Testis (tissue), 2 donors: ENCODE measurements at regions not wholly inside any gene's neighbourhood (a gene's known extent, or its start where the extent isn't known, plus 50 kb on each side); places are given as distances from the start of the nearest gene placed in this dataset.

ENCODE experiments used
- POLR2A ChIP-seq: fragments of 450-650 bp; IDR thresholded peaks from one replicate; pipeline ENCODE4 v1.6.1; 2017; ENCODE audit warnings: antibody characterized with exemption, mild to moderate bottlenecking, moderate library complexity
- TF ChIP-seq, protein P1 (sequence below), 3 experiments: fragments of 450-650 bp in 2 of 3; fragments of 200-600 bp in 1 of 3; sonication (generic) in 1 of 3; IDR thresholded peaks; one replicate each; pipeline ENCODE4 v1.5.1; 2016 to 2019; ENCODE audit warnings: antibody characterized with exemption in 3 of 3, mild to moderate bottlenecking in 2 of 3, moderate library complexity in 1 of 3

DNA sequence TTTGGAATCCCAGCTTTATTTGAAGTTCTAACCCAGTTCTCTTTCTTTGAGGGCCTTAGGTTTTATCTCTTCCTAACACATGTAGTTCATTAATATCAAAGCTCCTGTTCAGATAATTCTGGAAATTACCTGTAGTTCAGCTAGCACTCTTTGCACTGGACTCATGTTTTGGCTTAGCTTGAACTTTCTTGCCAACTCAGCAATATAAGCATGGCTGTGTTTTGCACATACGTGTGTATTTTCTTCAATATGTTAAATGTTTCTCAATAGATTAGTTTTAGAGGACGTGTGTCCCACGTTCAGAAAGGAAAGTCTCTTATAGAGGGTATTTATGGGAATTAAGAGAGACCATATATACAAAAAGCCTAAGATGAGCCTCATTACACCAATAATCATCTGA is 271.8 kb upstream of the USP25 start:
- TF ChIP-seq, protein P1, sequence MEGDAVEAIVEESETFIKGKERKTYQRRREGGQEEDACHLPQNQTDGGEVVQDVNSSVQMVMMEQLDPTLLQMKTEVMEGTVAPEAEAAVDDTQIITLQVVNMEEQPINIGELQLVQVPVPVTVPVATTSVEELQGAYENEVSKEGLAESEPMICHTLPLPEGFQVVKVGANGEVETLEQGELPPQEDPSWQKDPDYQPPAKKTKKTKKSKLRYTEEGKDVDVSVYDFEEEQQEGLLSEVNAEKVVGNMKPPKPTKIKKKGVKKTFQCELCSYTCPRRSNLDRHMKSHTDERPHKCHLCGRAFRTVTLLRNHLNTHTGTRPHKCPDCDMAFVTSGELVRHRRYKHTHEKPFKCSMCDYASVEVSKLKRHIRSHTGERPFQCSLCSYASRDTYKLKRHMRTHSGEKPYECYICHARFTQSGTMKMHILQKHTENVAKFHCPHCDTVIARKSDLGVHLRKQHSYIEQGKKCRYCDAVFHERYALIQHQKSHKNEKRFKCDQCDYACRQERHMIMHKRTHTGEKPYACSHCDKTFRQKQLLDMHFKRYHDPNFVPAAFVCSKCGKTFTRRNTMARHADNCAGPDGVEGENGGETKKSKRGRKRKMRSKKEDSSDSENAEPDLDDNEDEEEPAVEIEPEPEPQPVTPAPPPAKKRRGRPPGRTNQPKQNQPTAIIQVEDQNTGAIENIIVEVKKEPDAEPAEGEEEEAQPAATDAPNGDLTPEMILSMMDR (IDR thresholded peaks at IDR 0.05), result no peak
- TF ChIP-seq POLR2A, result no peak
